ENCODE measurements at regions not wholly inside any gene's neighbourhood (a gene's known extent, or its start where the extent isn't known, plus 50 kb on each side); places are given as distances from the start of the nearest gene placed in this dataset.

DNA sequence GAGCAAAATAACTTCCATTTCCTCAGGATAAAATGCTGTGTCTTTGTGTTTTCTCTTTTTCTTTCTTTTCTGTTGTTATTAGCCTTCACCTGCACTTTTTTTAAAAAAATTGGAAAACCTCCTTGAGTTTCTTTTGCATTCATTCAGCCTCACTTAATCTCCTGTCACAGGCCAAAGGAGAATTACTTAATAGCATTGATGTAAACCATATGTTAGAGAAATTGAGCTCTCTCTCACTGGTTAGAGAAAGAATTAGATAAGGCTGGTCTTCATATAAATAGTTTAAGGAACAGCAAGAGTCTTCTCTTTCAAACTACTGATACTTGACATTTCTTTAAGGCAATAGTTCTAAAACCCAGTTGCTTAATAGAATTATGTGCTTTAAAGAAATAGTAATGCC, 564.2 kb downstream of the TFAP2B start:
- Histone ChIP-seq H2AFZ (ENCODE audit: low read length) (no peak overlapping the region), H3K9me3 (replicated peaks; ENCODE audit: insufficient read depth, low read length) (no peaks in the 10 kb centered on the region), H3K36me3 (replicated peaks; ENCODE audit: insufficient read depth, low read length) (no peaks in the 10 kb centered on the region), H3K79me2 (ENCODE audit: low read length) (no peaks in the 10 kb centered on the region), H3K9ac (ENCODE audit: low read length) (no peak overlapping the region), H3K27ac (ENCODE audit: low read length) (no peak overlapping the region), H3K4me3 (ENCODE audit: low read length) (no peak overlapping the region), H3K27me3 (replicated peaks; ENCODE audit: insufficient read depth, low read length) (no peaks in the 10 kb centered on the region), H4K20me1 (ENCODE audit: insufficient read depth, low read length) (no peaks in the 10 kb centered on the region), H3F3A (ENCODE audit: insufficient read depth, low read length) (no peaks in the 10 kb centered on the region), H3K9me2 (replicated peaks; ENCODE audit: insufficient read depth, low read length) (no peaks in the 10 kb centered on the region), H3K4me1 (ENCODE audit: low read length) (no peaks in the 10 kb centered on the region), H3K4me2 (ENCODE audit: low read depth, low read length) (no peak overlapping the region)
- TF ChIP-seq EZH2 (optimal IDR thresholded peaks at IDR 0.05; ENCODE audit: low read depth, low read length) (no peak), EZH2phosphoT487 (IDR thresholded peaks at IDR 0.05; ENCODE audit: low read length) (no peak)
- TF ChIP-seq, protein P1, sequence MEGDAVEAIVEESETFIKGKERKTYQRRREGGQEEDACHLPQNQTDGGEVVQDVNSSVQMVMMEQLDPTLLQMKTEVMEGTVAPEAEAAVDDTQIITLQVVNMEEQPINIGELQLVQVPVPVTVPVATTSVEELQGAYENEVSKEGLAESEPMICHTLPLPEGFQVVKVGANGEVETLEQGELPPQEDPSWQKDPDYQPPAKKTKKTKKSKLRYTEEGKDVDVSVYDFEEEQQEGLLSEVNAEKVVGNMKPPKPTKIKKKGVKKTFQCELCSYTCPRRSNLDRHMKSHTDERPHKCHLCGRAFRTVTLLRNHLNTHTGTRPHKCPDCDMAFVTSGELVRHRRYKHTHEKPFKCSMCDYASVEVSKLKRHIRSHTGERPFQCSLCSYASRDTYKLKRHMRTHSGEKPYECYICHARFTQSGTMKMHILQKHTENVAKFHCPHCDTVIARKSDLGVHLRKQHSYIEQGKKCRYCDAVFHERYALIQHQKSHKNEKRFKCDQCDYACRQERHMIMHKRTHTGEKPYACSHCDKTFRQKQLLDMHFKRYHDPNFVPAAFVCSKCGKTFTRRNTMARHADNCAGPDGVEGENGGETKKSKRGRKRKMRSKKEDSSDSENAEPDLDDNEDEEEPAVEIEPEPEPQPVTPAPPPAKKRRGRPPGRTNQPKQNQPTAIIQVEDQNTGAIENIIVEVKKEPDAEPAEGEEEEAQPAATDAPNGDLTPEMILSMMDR (IDR thresholded peaks at IDR 0.05; ENCODE audit: low read length): no peak
- DNase-seq: no peak

DNA sequence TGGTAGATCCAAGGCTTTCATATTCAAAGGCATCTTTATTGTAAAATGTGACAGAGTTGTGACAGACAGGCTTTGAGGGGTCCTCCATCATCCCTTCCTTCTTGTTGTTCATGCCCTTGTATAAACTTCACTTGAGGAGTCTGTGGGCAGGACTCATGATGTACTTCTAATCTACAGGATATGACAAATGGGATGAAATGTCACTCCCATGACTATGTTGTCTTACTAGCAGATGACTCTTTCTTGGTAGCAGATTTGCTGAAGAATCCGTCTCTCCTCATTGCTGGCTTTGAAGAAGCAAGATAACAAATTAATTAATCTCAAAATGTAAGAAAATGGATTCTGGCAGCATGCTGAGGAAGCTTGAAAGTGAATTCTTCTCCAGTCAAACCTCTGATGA, 566.1 kb downstream of the TFAP2B start:
- TF ChIP-seq EZH2phosphoT487 (IDR thresholded peaks at IDR 0.05; ENCODE audit: low read length) (no peak), EZH2 (optimal IDR thresholded peaks at IDR 0.05; ENCODE audit: low read depth, low read length) (no peak)
- TF ChIP-seq, protein P1 (IDR thresholded peaks at IDR 0.05; ENCODE audit: low read length): no peak
- Histone ChIP-seq H3K4me3 (ENCODE audit: low read length) (no peak overlapping the region), H3K4me2 (ENCODE audit: low read depth, low read length) (no peak overlapping the region), H3K9ac (ENCODE audit: low read length) (no peak overlapping the region), H3K79me2 (ENCODE audit: low read length) (no peaks in the 10 kb centered on the region), H3K4me1 (ENCODE audit: low read length) (no peaks in the 10 kb centered on the region), H4K20me1 (ENCODE audit: insufficient read depth, low read length) (no peaks in the 10 kb centered on the region), H3K27ac (ENCODE audit: low read length) (no peak overlapping the region), H3K36me3 (replicated peaks; ENCODE audit: insufficient read depth, low read length) (no peaks in the 10 kb centered on the region), H3K9me2 (replicated peaks; ENCODE audit: insufficient read depth, low read length) (no peaks in the 10 kb centered on the region), H3F3A (ENCODE audit: insufficient read depth, low read length) (no peaks in the 10 kb centered on the region), H3K9me3 (replicated peaks; ENCODE audit: insufficient read depth, low read length) (no peaks in the 10 kb centered on the region), H2AFZ (ENCODE audit: low read length) (no peak overlapping the region), H3K27me3 (replicated peaks; ENCODE audit: insufficient read depth, low read length) (no peaks in the 10 kb centered on the region)
- no peak for DNase-seq

- no peaks in the 10 kb centered on the region for H3F3A ChIP-seq (ENCODE audit: insufficient read depth, low read length)
- no peaks in the 10 kb centered on the region for H3K9me3 ChIP-seq (replicated peaks; ENCODE audit: insufficient read depth, low read length)
- no peak overlapping the region for H3K27ac ChIP-seq (ENCODE audit: low read length)
- H3K4me1 ChIP-seq (ENCODE audit: low read length): no peaks in the 10 kb centered on the region
- no peak overlapping the region for H2AFZ ChIP-seq (ENCODE audit: low read length)
- no peak overlapping the region for H3K4me2 ChIP-seq (ENCODE audit: low read depth, low read length)
- H3K9ac ChIP-seq (ENCODE audit: low read length): no peak overlapping the region
- no peaks in the 10 kb centered on the region for H3K27me3 ChIP-seq (replicated peaks; ENCODE audit: insufficient read depth, low read length)
- no peaks in the 10 kb centered on the region for H3K36me3 ChIP-seq (replicated peaks; ENCODE audit: insufficient read depth, low read length)
- no peaks in the 10 kb centered on the region for H3K79me2 ChIP-seq (ENCODE audit: low read length)
- TF ChIP-seq, protein P1 (IDR thresholded peaks at IDR 0.05; ENCODE audit: low read length): no peak
- TF ChIP-seq EZH2 (optimal IDR thresholded peaks at IDR 0.05; ENCODE audit: low read depth, low read length): no peak
- no peak for TF ChIP-seq EZH2phosphoT487 (IDR thresholded peaks at IDR 0.05; ENCODE audit: low read length)
- no peaks in the 10 kb centered on the region for H3K9me2 ChIP-seq (replicated peaks; ENCODE audit: insufficient read depth, low read length)
- DNase-seq: no peak
- no peak overlapping the region for H3K4me3 ChIP-seq (ENCODE audit: low read length)
- no peaks in the 10 kb centered on the region for H4K20me1 ChIP-seq (ENCODE audit: insufficient read depth, low read length)
These were observed 567.7 kb downstream of the TFAP2B start for GRCh38 chr6:51386347-51386836.
